Stomach (tissue), 4 donors: ENCODE measurements at regions not wholly inside any gene's neighbourhood (a gene's known extent, or its start where the extent isn't known, plus 50 kb on each side); places are given as distances from the start of the nearest gene placed in this dataset.

Experiments used
- CTCF ChIP-seq, 7 experiments: fragments of 450-650 bp in 4 of 7; fragments of 200-600 bp in 3 of 7; sonication (generic) in 3 of 7; IDR thresholded peaks; one replicate each; pipeline ENCODE4 v1.5.1; 2016 to 2019; ENCODE audit warnings: antibody characterized with exemption in 7 of 7, control low read depth in 2 of 7, mild to moderate bottlenecking in 1 of 7
- EP300 ChIP-seq: sonication (generic); formaldehyde crosslinking; IDR thresholded peaks from one replicate; pipeline ENCODE4 v1.6.1; 2017; ENCODE audit warnings: antibody characterized with exemption
- POLR2A ChIP-seq, 4 donors: fragments of 450-650 bp; IDR thresholded peaks; one replicate each; pipeline ENCODE4 v1.6.1; 2016; ENCODE audit warnings: antibody characterized with exemption in 4 of 4, control low read depth in 2 of 4, mild to moderate bottlenecking in 1 of 4, moderate library complexity in 1 of 4
- POLR2AphosphoS5 ChIP-seq, 3 donors: sonication (generic); formaldehyde crosslinking; IDR thresholded peaks; one replicate each; pipeline ENCODE4 v1.6.1; 2016; ENCODE audit warnings: antibody characterized with exemption in 3 of 3

GRCh38 chr1:55359611-55360010, 144.4 kb upstream of the USP24 start:
- TF ChIP-seq CTCF (IDR thresholded peaks at IDR 0.05) (no peak), EP300 (no peak), POLR2AphosphoS5 (IDR thresholded peaks at IDR 0.05) (no peak), POLR2A (IDR thresholded peaks at IDR 0.05) (no peak)
